Tibial nerve (tissue), 3 donors: ENCODE measurements at regions not wholly inside any gene's neighbourhood (a gene's known extent, or its start where the extent isn't known, plus 50 kb on each side); places are given as distances from the start of the nearest gene placed in this dataset.

Source experiments
- POLR2A ChIP-seq, 2 donors: fragments of 450-650 bp; IDR thresholded peaks; one replicate each; pipeline ENCODE4 v1.6.1; 2017; ENCODE audit warnings: antibody characterized with exemption in 2 of 2, mild to moderate bottlenecking in 2 of 2, moderate library complexity in 2 of 2
- TF ChIP-seq, protein P1 (sequence below), 5 experiments: fragments of 200-600 bp in 3 of 5; fragments of 450-650 bp in 2 of 5; sonication (generic) in 3 of 5; IDR thresholded peaks; one replicate each; pipeline ENCODE4 v1.5.1; 2016 to 2019; ENCODE audit warnings: antibody characterized with exemption in 5 of 5, mild to moderate bottlenecking in 3 of 5, moderate library complexity in 2 of 5

- TF ChIP-seq POLR2A (IDR thresholded peaks at IDR 0.05) = no peak
- TF ChIP-seq, protein P1, sequence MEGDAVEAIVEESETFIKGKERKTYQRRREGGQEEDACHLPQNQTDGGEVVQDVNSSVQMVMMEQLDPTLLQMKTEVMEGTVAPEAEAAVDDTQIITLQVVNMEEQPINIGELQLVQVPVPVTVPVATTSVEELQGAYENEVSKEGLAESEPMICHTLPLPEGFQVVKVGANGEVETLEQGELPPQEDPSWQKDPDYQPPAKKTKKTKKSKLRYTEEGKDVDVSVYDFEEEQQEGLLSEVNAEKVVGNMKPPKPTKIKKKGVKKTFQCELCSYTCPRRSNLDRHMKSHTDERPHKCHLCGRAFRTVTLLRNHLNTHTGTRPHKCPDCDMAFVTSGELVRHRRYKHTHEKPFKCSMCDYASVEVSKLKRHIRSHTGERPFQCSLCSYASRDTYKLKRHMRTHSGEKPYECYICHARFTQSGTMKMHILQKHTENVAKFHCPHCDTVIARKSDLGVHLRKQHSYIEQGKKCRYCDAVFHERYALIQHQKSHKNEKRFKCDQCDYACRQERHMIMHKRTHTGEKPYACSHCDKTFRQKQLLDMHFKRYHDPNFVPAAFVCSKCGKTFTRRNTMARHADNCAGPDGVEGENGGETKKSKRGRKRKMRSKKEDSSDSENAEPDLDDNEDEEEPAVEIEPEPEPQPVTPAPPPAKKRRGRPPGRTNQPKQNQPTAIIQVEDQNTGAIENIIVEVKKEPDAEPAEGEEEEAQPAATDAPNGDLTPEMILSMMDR (IDR thresholded peaks at IDR 0.05) = no peak
Observed at GRCh38 chr5:105903069-105903468, 1767.7 kb downstream of the EFNA5 start.
